Ovary (tissue), 3 donors: ENCODE measurements at regions not wholly inside any gene's neighbourhood (a gene's known extent, or its start where the extent isn't known, plus 50 kb on each side); places are given as distances from the start of the nearest gene placed in this dataset.

Experiments used
- CTCF ChIP-seq, 3 donors: fragments of 450-650 bp in 2 of 3; fragments of 200-600 bp in 1 of 3; IDR thresholded peaks; one replicate each; pipeline versions ENCODE4 v1.5.1 to v1.8.0; 2016 to 2022; ENCODE audit warnings: antibody characterized with exemption in 3 of 3, mild to moderate bottlenecking in 1 of 3
- EP300 ChIP-seq: sonication (generic); formaldehyde crosslinking; IDR thresholded peaks from one replicate; pipeline ENCODE4 v1.6.1; 2017; ENCODE audit warnings: antibody characterized with exemption
- POLR2A ChIP-seq: fragments of 450-650 bp; IDR thresholded peaks from one replicate; pipeline ENCODE4 v1.6.1; 2017; ENCODE audit warnings: antibody characterized with exemption, mild to moderate bottlenecking, moderate library complexity
- donor health status: DM: no; HTN: no; CAD: no.

GRCh38 chr5:82523633-82524032, 245.5 kb upstream of the RPS23 start:
- TF ChIP-seq POLR2A, result no peak
- no peak for TF ChIP-seq CTCF (IDR thresholded peaks at IDR 0.05)
- no peak for TF ChIP-seq EP300
